ENCODE measurements at regions not wholly inside any gene's neighbourhood (a gene's known extent, or its start where the extent isn't known, plus 50 kb on each side); places are given as distances from the start of the nearest gene placed in this dataset.
A peak's percentile ranks its signal among the peaks of the same experiment; 100 is the strongest.

- no peaks in the 10 kb centered on the region for H3K36me3 ChIP-seq
- intact Hi-C loops (cut with DNase I) = no loop called here
- no peaks in the 10 kb centered on the region for H3K27me3 ChIP-seq
- DNase-seq = peak in 3 of 5 donors; percentile 78 to 80 (median 79)
- H3K4me3 ChIP-seq = no peak overlapping the region
- H3K4me1 ChIP-seq (ENCODE audit: insufficient read depth) = peaks cover 6% of the 10 kb centered on the region
- H3K9me3 ChIP-seq = no peaks in the 10 kb centered on the region
- no peak for TF ChIP-seq POLR2A (IDR thresholded peaks at IDR 0.05)
- TF ChIP-seq CTCF (IDR thresholded peaks at IDR 0.05) = no peak
- TF ChIP-seq EP300 (IDR thresholded peaks at IDR 0.05) = no peak
- peak overlapping the region; percentile 33 to 69 for H3K27ac ChIP-seq
These were observed 127.4 kb downstream of the VAPA start for GRCh38 chr18:10041180-10041579.

DNA sequence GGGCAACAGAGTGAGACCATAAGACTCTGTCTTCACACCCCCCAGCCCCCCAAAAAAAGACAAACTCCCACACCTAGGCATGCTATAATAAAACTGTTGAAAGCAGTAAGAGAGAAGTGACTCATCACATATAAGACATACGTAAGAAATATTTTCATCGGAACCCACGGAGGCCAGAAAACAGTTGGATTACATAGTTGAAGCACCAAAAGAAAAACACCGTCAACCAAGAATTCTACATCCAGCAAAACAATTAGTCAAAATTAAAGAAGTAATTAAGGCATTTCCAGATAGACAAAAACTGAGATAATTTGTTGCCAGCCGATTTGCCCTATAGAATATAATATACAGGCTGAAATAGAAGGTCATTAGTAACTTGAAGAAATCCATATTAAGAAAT, 128.7 kb downstream of the VAPA start:
- H3K27ac ChIP-seq = no peak overlapping the region
- WGBS, 3 donors = 87 to 92% (median 91%) methylated on average over 5 of the region's 5 CpGs
- intact Hi-C loops (cut with DNase I) = no loop called here
- no peak for DNase-seq
- no peak overlapping the region for H3K4me3 ChIP-seq
- H3K36me3 ChIP-seq = no peaks in the 10 kb centered on the region
- no peaks in the 10 kb centered on the region for H3K27me3 ChIP-seq
- H3K9me3 ChIP-seq = no peaks in the 10 kb centered on the region
- TF ChIP-seq POLR2A (IDR thresholded peaks at IDR 0.05) (no peak), EP300 (IDR thresholded peaks at IDR 0.05) (no peak), CTCF (IDR thresholded peaks at IDR 0.05) (no peak)
- peaks cover 6% of the 10 kb centered on the region for H3K4me1 ChIP-seq (ENCODE audit: insufficient read depth)

GRCh38 chr18:10044054-10044453, 130.2 kb downstream of the VAPA start:
- Histone ChIP-seq H3K27me3 (no peaks in the 10 kb centered on the region), H3K4me1 (ENCODE audit: insufficient read depth) (peaks cover 6% of the 10 kb centered on the region), H3K9me3 (no peaks in the 10 kb centered on the region), H3K27ac (no peak overlapping the region), H3K4me3 (no peak overlapping the region), H3K36me3 (no peaks in the 10 kb centered on the region)
- DNase-seq = no peak
- 89 to 93% (median 91%) methylated on average over 1 of the region's 1 CpG for WGBS, 3 donors
- TF ChIP-seq CTCF (IDR thresholded peaks at IDR 0.05) = no peak
- TF ChIP-seq POLR2A (IDR thresholded peaks at IDR 0.05) = no peak
- no peak for TF ChIP-seq EP300 (IDR thresholded peaks at IDR 0.05)
- intact Hi-C loops (cut with DNase I) = no loop called here

DNA sequence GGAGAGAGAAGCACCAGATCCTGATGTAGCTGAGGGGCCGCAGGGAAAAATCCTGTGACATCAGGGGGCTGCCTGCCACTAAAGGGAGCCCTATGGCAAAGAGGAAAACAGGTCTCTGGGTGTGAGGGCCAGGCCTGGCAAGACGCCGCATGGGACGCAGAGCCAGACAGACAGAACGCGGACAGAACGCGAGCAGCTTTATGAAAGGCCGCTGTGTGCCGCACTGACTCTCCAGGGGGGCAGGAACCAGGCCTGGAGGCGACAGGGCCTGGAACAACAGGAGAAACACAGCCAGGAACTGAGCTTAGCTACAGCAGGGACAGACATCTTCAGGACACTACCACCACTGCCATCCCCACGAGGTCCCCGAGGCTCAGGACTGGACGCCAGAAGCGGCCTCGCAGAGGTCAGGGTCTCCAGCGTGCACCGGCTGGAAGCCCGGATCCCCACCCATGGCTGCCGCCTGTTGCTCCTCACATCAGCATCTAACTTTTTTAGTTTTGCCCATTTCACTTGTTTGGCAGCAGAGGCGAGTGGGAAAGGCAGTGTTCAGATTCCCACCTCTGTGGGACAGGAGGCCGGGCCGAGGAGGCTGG, 131.6 kb downstream of the VAPA start:
- Histone ChIP-seq H3K4me3 (no peak overlapping the region), H3K36me3 (no peaks in the 10 kb centered on the region), H3K9me3 (no peaks in the 10 kb centered on the region), H3K27me3 (no peaks in the 10 kb centered on the region), H3K4me1 (ENCODE audit: insufficient read depth) (no peaks in the 10 kb centered on the region), H3K27ac (no peak overlapping the region)
- TF ChIP-seq CTCF (IDR thresholded peaks at IDR 0.05) (no peak), POLR2A (IDR thresholded peaks at IDR 0.05) (no peak), EP300 (IDR thresholded peaks at IDR 0.05) (no peak)
- intact Hi-C loops (cut with DNase I) = no loop called here
- WGBS, 3 donors = 94 to 97% (median 95%) methylated on average over 23 of the region's 23 CpGs
- no peak for DNase-seq

Data from ovary (tissue), 7 donors.